Thyroid gland (tissue), 4 donors: ENCODE measurements at regions not wholly inside any gene's neighbourhood (a gene's known extent, or its start where the extent isn't known, plus 50 kb on each side); places are given as distances from the start of the nearest gene placed in this dataset.

Experiments used
- POLR2A ChIP-seq, 2 donors: fragments of 450-650 bp; IDR thresholded peaks; one replicate each; pipeline ENCODE4 v1.6.1; 2017; ENCODE audit warnings: antibody characterized with exemption in 2 of 2, mild to moderate bottlenecking in 2 of 2, moderate library complexity in 1 of 2
- TF ChIP-seq, protein P1 (sequence below), 6 experiments: fragments of 200-600 bp in 3 of 6; fragments of 450-650 bp in 3 of 6; sonication (generic) in 3 of 6; IDR thresholded peaks; one replicate each; pipeline ENCODE4 v1.5.1; 2016 to 2019; ENCODE audit warnings: antibody characterized with exemption in 6 of 6, mild to moderate bottlenecking in 2 of 6, inconsistent platforms in 1 of 6, moderate library complexity in 1 of 6

DNA sequence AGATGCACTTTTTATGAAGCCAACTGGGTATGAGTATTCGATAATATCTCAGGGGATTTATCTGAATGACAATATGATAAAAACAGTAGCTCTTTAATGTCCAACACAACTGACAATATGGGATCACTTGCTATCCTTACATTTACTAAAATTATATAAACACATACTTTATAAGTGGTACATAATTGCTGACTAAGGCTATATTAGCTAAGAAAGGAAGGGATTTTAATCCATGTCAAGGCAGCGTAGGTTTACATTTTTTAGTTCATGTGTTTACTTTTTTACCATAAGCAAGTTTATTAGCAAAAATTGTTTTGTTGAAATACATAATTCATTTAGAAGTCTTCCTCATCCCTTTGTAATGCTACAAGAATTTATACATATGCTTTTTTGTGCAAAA is 796.2 kb downstream of the TLE1 start:
- TF ChIP-seq, protein P1, sequence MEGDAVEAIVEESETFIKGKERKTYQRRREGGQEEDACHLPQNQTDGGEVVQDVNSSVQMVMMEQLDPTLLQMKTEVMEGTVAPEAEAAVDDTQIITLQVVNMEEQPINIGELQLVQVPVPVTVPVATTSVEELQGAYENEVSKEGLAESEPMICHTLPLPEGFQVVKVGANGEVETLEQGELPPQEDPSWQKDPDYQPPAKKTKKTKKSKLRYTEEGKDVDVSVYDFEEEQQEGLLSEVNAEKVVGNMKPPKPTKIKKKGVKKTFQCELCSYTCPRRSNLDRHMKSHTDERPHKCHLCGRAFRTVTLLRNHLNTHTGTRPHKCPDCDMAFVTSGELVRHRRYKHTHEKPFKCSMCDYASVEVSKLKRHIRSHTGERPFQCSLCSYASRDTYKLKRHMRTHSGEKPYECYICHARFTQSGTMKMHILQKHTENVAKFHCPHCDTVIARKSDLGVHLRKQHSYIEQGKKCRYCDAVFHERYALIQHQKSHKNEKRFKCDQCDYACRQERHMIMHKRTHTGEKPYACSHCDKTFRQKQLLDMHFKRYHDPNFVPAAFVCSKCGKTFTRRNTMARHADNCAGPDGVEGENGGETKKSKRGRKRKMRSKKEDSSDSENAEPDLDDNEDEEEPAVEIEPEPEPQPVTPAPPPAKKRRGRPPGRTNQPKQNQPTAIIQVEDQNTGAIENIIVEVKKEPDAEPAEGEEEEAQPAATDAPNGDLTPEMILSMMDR (IDR thresholded peaks at IDR 0.05), result no peak
- TF ChIP-seq POLR2A (IDR thresholded peaks at IDR 0.05), result no peak
